Inflammatory macrophage treated with lipopolysaccharide for 1 hour (primary cell): ENCODE measurements at regions not wholly inside any gene's neighbourhood (a gene's known extent, or its start where the extent isn't known, plus 50 kb on each side); places are given as distances from the start of the nearest gene placed in this dataset.

Source experiments
- DNase-seq, 2 donors: peaks; one replicate each; pipeline ENCODE4 v3.0.0-alpha.2; 2020 to 2022

DNA sequence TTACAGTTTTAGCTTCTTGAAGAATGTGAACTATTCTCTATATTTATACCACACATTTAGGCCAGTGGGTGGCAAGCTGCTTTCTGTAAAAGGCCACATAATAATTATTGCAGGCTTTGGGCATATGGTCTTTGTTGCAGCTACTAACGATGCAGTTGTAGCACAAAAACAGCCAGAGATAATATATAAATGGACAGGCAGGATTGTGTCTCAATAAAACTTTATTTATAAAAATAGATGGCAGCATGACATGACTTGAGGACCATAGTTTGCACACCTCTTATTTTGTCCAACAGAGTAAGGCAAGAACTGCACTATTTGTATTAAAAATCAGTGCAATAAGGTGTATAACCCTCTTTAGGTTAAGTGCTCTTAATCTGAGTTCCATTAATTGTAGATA is 415.0 kb downstream of the ANXA1 start:
- no peak for DNase-seq

DNA sequence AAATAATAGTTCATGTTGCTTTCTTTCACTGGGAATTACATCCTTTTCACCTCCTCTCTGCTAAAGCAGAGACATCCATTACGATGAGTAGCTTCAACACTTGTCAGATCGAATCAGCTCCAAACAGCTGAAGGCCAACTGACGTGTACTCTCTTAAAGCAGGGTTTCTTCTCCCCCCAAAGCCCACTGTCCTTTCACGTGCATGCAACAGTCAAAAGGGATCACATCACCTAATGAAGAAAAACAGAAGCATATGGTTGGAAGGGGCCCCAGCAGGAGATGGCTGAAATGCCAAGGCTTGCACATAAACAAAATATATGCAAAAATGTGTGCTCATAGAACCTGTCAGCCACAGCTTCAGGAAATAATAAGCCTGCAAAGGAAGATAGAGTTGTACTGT is 421.6 kb downstream of the ANXA1 start:
- no peak for DNase-seq

DNA sequence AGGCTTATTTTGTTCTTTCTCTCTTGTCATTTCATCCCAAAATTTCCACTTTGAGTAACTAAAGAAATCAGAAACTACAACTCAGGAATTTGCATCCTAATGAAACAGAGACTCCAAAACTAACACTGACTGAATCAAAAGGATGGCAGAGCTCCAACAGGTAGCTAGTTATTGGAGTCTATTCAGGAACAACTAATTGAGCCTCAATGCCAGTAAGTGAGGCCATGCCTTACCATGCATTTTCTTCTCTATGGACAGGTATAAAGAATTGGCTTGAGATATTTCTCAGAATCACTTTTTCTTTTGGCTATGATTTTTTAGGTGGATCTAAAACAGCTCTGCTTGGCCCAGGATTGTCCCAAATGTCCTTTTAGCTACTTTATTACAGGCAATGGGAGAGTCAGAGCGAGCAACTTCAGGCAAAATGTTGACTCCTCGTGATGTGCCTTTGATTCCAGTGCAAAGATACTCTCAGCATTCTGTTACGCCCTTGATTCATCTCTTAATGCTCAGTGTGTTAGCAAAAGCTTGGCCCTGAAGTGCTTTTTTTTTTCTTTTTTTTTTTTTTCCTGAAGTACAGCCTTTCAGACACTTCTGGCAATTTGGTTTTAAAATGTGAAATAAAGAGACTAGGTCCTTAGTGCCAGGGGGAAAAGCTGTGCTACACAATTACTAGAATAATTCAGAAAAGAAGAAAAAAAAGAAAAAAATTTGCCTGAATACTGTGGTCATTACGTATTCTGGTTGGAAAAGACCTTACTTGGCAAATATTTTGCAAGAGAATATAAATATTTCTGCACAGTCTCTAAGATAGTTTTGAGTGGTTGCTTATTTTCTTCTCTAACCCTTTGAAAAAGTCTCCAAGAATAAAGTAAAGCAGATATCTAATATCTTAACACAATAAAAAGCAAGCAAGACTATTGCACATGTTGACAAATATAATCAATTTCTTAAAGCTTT is 423.7 kb downstream of the ANXA1 start:
- no peak for DNase-seq

DNA sequence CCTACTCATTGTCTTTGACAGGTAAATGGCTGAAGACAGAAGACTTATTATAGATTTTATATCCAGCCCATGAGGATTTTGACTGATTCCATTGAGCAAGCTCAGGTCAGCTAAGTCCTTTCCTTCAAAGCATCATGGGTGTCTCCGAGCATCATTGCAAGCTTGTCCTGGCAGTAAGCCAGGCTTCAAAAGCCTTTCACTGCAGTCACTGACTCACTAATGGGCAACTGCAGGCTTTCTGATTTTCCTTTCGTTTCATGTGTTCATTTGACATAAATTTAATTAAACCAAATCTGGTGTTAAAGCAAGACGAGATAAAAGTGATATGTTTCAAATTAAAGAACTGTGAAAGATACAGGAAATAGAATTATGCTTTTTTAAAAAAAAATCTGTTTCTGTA is 426.2 kb downstream of the ANXA1 start:
- DNase-seq = no peak

DNA sequence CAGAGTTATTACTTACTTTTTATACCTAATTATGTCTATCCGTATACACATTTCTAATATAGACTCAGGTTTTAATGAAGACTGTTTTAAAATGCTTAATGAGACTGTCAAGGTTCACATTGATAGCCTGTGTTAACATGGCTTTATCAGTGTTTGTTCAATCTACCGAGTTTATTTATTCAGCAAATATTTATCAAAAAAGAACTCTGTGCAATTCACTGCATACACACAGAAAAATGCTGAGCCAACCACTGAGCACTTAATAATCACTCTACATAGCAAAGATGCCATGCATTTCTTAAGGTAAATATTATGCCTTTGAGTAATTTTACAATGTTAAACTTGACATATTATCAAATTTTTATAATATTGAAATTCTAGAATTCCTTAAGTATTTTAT is 428.2 kb downstream of the ANXA1 start:
- DNase-seq = no peak

DNA sequence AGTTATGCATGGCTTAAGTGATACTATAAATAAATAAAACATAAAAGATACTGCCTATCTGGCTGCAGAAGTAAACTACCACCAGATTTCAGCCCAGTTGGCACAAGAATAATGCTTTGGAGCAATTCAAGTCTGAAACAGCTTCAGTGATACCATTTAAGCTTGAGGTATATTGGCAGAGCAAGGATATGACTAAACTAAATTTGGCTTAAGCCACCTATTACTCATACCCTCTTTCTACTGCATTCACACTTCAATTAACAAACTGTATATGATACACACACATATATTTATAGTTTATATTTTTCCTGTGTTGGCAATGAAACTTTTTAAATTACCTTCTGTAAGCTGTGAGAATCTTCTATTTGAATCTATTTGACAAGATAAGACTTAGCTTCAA is 431.9 kb downstream of the ANXA1 start:
- no peak for DNase-seq

DNA sequence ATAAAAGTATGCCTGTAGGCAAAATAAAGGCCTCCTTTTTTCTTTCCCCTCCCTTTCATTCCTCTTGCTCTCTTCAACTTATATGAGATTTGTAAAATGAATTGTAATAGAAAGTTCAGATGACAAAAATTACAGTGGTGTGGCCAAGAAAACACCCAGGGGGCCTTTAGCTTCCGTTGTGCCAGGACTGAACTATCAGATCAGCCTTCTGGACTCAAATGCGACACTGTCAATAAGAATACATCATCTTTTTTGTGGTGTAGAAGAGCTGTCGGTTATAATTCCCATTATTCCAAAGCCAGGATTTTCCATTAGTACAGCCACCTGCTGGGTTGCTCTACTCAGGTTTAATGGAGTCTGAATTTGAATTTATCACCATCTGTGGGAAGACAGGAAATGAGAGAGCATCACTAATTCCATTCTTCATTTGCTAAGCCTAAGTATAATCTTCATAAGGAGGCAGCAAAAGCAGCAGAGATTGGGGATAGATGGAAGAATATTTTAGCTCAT is 443.4 kb downstream of the ANXA1 start:
- DNase-seq = no peak

DNA sequence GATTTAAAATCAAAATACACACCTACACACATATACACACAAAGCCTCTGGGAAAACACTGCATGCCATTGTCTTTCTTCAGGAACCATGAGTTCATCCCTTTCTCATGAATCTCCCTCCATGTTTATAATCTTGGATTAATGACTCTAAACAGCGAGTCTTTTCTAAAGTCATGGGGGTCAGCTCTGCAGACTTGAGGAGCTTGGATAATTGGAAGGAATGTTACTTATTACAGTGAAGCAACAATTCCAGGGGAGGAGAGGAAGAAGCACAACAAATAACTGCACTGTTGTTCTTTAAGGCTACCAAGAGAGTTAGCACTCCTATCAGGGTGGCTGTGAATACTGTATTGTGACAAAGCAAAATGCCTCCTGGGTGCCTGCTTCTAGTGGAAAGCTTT is 444.7 kb downstream of the ANXA1 start:
- no peak for DNase-seq

DNA sequence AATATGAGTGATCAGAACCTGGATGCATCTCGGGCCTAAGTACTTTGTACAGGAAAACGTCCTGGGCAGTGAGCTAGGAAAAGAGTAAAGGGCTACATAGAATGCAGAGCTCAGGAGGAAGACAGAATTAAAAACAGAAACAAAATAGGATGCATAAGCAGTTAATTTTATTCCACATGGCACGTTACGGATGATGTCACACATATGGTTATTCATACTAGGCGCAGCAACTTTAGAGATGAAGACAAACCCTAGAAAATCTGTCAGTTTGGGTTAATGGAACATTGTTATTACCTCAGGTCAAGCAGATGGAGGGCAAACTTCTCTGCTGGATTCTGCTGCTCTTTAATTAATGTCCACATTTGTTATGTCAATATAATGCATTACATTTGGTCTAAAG is 445.4 kb downstream of the ANXA1 start:
- no peak for DNase-seq

DNA sequence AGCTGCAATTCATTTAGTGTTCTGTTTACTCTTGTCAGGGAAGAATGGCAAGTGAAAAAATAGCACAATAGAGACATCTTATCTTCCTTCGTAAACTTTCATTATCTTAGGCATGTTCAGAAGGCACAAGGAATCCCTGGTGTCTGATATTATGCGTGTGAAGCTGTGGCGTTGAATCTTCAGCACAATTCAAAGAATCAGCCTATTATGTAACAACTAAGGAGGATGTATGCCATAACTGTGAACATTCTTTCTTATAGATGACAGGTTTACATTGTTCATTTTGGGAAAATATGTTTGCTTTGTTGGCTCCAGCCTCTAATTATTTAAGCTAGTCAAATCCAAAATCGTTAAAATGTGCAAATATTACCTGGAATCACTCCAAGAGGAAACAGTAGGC is 446.1 kb downstream of the ANXA1 start:
- DNase-seq = no peak

DNA sequence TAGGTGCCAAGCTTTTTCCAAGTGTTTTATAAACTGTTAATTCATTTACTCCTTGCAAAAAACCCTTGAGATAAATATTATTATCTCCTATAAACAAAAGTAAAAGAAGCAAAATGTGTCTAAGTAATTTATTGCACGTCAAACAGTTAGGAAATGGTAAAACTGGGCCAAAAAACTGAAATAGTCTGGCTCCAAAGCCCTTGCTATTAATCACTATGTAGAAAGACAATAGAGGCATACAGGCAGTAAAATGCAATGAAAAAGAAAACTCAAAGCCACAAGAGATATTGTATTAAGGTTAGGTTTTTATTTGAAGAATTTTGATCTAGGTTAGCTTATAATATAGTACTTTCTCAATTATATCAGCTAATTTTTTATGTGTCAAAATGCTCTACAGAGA is 457.7 kb downstream of the ANXA1 start:
- no peak for DNase-seq

DNA sequence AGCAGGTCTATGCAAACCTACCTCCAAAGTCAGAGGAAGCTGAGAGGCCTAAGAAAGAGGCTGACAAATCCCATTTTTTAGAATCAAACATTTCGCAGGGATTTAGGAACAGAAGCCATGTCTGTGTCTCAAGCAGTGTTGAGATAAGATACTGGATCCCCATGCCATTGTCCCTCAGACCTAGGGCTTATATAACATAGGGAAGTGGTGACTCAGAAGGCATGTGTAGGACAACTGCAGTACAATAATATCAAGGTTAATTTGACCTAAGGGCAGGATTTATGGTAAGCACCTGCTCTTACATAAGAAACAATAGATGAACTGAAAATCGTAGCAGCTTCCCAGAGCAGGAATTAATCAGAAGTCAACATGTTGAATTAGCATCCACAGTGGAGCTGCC is 459.4 kb downstream of the ANXA1 start:
- DNase-seq = no peak

DNA sequence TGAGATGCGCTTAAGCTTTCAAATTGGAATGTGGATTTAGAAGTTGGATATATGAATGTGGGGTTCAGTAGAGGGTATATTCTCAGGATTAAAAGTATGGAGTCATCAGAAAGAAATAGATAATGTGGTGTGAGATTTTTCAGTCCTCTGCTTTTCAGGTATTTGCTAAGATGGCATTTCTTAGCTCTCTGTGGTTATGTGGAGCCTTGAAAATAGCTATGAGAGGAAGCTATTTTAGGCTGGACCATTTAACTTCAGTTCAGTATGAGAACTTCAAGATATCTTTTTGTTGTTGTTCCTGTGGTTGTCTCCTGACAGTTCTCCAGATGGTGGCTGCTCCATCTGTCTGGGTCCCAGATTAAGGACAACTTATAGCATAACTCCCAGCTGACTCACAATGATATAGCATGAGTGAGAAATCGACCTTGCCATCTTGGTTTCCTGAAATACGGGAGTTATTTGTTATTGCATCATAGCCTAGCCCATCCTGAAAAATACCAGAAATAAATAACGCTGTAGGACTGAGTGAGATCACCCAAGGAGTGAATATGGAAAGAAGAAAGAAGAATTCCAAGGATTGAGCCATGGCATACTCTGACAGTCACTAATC is 461.5 kb downstream of the ANXA1 start:
- no peak for DNase-seq

DNA sequence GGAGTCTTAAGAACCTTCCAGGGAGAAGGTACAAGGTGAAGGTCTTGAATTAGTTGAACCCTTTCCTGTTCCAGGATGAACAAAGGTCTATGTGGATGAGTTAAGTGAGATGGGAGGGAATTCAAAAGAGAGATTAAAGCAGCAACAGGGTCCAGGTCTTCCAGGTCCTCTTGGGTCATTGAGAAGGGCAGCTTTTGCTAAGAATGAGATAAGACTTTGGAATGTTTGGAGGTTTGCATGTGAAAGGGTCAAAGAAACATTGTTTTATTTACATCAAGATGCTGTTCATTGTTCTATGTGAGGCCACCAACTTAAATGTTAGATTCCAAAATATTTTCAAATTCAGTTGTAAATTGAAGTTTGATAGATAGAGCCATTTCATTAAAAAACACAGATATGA is 463.9 kb downstream of the ANXA1 start:
- no peak for DNase-seq

DNA sequence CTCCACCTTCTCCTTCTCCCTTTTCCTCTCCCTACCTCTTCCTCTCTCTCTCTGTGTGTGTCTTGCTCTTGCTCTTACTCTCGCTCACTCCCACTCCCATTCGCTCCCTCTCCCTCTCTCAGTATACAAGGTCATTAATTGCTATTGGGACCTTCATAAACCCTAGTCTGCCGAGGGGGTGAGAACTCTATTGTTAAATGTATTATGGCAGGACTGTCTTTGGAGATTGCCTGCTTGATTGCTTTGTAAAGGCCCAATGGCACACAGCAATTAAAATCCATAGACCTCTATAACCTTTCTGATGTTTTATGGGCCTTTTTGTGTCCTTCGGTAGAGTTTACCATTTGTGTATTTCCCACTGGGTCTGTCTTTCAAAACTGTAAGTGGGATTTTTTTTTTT is 465.9 kb downstream of the ANXA1 start:
- no peak for DNase-seq

DNA sequence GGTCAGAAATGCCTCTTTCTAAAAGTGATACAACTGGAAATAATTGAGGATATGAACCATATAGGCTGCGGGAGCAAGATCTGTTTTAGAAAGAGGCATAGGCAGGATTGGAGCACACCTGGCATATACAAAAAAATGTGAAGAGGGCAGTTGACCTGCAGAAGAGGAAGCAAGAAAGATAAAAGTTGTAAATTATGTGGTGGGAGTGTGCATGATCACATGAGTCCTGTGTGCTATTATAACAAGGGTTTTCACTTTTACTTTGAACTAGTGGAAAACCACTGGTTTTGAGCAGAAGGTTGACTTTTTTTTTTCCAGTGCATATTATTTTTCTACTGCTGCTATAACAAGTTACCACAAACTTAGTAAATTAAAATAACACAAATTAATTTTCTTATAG is 489.3 kb downstream of the ANXA1 start:
- no peak for DNase-seq

DNA sequence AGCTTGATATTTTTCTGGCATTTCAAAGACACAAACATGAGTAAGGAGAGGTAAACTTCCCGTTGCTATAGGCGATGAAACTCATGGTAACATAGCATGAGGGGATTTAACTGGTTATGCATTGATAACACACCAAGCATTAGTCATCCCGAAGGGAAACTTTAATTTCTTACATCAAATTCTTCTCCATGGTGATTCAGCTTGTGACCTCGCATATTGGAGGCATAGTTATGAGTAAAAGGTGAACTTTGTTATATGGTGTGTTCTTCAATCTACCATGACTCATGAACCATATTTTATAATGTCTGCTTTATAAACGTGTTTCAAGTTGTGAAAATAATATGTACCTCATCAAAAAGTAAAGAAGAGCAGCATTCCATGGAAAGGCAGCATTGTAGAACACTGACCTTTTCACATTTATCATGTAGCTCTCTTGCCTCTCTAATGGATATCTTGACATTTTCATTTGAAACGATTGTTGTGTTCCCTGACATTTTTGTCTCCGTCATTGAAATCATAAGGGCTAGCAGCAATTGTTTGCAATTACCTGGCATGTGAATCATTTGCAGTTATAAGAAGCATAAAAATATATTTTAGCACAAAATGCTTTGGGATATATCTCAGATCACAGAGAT is 491.8 kb downstream of the ANXA1 start:
- DNase-seq = no peak

DNA sequence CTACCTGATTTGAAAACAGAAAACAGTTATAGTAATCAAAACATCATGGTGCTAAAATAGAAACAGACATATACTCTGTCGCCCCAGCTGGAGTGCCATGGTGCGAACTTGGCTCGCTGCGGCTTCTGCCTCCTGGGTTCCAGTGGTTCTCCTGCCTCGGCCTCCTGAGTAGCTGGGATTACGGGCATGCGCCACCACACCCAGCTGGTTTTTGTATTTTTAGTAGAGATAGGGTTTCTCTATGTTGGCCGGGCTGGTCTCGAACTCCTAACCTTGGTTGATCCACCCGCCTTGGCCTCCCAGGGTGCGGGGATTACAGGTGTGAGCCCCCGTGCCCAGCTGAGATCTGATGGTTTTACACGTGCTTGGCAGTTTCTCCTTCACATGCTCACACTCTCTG is 495.9 kb downstream of the ANXA1 start:
- no peak for DNase-seq

DNA sequence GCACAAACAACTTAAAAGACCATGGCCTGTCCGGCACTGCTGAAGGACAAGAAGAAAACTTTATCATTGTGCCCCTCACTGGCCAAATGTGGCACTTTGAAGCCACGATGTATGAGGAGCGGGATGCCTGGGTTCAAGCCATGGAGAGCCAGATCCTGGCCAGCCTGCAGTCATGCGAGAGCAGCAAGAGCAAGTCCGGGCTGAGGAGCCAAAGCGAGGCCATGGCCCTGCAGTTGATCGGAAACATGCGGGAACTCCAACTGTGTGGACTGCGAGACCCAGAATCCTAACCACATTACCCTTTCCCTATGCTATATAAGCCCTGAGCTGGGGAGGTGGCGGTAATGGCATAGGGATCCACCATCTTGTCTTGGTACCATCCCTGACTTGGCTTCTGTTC is 497.9 kb downstream of the ANXA1 start:
- no peak for DNase-seq

DNA sequence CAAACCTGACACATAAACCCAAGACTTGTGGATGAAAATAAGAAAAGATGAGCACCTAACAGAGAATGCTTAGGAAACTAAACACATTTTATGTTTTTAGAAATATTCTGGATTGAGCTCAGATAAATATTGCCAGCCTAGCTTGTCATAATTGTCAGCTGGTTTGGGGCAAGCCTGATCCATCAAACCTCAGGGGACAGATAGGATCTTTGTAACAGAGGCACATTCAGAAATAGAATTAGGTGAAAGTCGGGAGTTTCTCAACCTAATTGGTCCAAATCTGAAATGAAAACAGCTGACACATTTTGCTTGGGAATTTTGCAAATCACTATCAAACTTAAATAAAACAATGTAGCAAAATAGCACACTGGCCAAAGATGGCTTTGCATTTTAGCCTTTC is 503.7 kb downstream of the ANXA1 start:
- DNase-seq = no peak

DNA sequence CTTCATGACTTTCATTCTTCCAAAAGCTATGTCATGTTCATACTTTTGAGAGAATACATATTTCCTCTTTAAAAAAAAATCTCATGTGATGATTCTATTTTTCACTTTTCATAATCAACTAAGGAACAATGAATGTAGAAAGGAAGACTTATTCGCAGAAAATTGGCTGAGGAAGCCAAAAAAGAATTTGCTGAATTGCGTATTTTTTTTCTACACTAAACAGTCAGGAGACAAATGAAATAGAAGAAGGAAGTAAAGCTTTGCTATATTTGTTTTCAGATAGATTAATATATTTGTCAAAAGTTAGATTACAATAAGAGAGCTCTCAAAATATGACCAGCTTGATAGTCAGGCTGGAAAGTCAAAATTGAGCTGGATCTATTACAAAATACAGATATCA is 504.2 kb downstream of the ANXA1 start:
- DNase-seq = no peak

DNA sequence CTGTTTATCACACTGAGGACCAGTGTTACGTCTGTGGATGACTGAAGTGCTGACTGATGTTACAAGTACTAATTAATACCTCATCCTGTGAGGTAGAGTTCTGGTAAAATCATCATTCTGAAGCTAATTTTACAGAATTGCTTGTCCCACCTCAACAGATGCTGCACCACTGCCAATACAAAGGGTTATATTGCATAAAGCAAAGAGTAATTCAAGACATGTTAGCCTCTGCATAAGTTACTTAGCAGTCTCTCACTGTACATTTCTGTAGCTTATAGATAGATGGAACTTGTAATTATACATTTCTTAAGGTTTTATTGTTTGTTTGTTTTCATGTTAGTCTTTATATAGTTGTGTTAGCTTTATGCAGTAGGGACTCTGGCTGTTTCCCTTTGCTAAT is 513.6 kb downstream of the ANXA1 start:
- DNase-seq = no peak

DNA sequence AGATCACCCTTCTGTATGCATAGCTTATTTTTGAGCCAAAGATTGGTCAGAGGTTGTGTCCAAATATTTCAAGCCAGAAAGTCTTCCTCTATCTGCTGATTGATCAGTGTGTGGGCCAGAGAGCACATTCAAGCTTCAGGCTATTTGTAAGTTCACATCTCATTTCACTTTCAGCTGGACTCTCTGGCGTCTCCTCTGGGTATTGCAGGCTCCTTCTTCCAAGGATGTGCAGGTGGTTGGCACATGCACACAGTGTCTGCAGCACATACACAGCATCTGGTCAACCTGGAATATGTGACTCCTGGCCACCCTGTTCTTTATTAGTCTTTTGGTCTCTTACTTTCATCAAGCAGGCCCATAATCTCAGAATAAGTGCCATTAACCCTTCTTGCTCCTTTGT is 516.1 kb downstream of the ANXA1 start:
- DNase-seq = no peak

DNA sequence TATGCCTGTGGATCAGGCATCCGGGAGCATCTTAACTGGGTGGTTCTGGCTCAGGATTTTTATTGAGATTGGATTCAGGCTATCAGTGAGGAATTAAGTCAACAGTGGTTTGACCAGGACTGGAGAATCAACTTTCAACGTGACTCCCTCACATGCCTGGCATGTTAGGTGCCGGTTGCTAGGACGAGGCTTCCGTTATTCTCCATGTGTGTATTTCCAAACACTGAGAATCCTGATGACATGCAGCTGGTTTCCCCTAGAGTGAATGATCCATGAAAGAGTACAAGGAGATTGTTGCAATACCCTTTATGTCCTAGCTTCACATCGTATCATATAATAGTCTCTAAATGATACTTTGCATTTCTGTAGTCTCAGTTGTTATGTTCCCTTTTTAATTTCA is 529.2 kb downstream of the ANXA1 start:
- no peak for DNase-seq
